HepG2 (cell line): ENCODE measurements at regions not wholly inside any gene's neighbourhood (a gene's known extent, or its start where the extent isn't known, plus 50 kb on each side); places are given as distances from the start of the nearest gene placed in this dataset.

Experiments
- BRCA1 ChIP-seq: sonication (generic); formaldehyde crosslinking; IDR thresholded peaks from 2 replicates; pipeline ENCODE4 v1.4.0; 2020; ENCODE audit warnings: missing genetic modification reagents
- CREB1 ChIP-seq, 2 experiments: fragments of 450-650 bp in 1 of 2; IDR thresholded peaks; 2 replicates each; pipeline ENCODE4 v1.6.1; 2016 to 2017; ENCODE audit warnings: control low read depth in 1 of 2, mild to moderate bottlenecking in 1 of 2, missing compliant biosample characterization in 1 of 2, missing genetic modification characterization in 1 of 2
- FOXM1 ChIP-seq: sonication (generic); formaldehyde crosslinking; IDR thresholded peaks from 2 replicates; pipeline ENCODE4 v1.5.0; 2020; ENCODE audit warnings: missing genetic modification reagents
- JUND ChIP-seq: sonication (generic); formaldehyde crosslinking; IDR thresholded peaks from 2 replicates; pipeline ENCODE4 v1.8.0; 2022; ENCODE audit warnings: mild to moderate bottlenecking, missing genetic modification reagents
- KDM5A ChIP-seq: fragments of 200-600 bp; sonication (generic); IDR thresholded peaks from 2 replicates; pipeline ENCODE4 v1.7.0; 2018; ENCODE audit warnings: antibody characterized with exemption, mild to moderate bottlenecking, low read length, borderline replicate concordance
- POLR2AphosphoS5 ChIP-seq: IDR thresholded peaks from 2 replicates; pipeline ENCODE4 v1.6.1; 2012; ENCODE audit warnings: low read depth, low read length
- ZFP36 ChIP-seq: fragments of 150-350 bp; IDR thresholded peaks from 2 replicates; pipeline ENCODE4 v1.6.1; 2018; ENCODE audit warnings: borderline replicate concordance, low read length, low read depth; ENCODE audit not compliant: partially characterized antibody
- TF ChIP-seq, protein P1 (sequence below): IDR thresholded peaks from 2 replicates; pipeline ENCODE4 v1.6.1; 2012; ENCODE audit warnings: inconsistent platforms
- TF ChIP-seq, protein P2 (sequence below): sonication (generic); formaldehyde crosslinking; IDR thresholded peaks from 2 replicates; pipeline ENCODE4 v1.5.0; 2020; ENCODE audit warnings: mild to moderate bottlenecking, missing genetic modification reagents, moderate library complexity
- TF ChIP-seq, protein P3 (sequence below): sonication (generic); formaldehyde crosslinking; IDR thresholded peaks from 2 replicates; pipeline ENCODE4 v1.8.1; 2023; ENCODE audit warnings: missing genetic modification reagents, inconsistent platforms, borderline replicate concordance
- TF ChIP-seq, protein P4 (sequence below): sonication (generic); formaldehyde crosslinking; IDR thresholded peaks from 2 replicates; pipeline ENCODE4 v1.4.0; 2020; ENCODE audit warnings: mild to moderate bottlenecking, missing genetic modification reagents
- TF ChIP-seq, protein P5 (sequence below), 2 experiments: fragments of 450-650 bp in 1 of 2; sonication (generic) in 1 of 2; formaldehyde crosslinking in 1 of 2; IDR thresholded peaks; 2 replicates each; pipeline versions ENCODE4 v1.6.1 to v1.8.0; 2016 to 2022; ENCODE audit warnings: antibody characterized with exemption in 1 of 2, mild to moderate bottlenecking in 1 of 2, missing genetic modification reagents in 1 of 2
- TF ChIP-seq, protein P6 (sequence below): sonication (generic); formaldehyde crosslinking; IDR thresholded peaks from 2 replicates; pipeline ENCODE4 v1.8.1; 2023; ENCODE audit warnings: mild to moderate bottlenecking, inconsistent platforms, moderate library complexity, missing genetic modification reagents, borderline replicate concordance

DNA sequence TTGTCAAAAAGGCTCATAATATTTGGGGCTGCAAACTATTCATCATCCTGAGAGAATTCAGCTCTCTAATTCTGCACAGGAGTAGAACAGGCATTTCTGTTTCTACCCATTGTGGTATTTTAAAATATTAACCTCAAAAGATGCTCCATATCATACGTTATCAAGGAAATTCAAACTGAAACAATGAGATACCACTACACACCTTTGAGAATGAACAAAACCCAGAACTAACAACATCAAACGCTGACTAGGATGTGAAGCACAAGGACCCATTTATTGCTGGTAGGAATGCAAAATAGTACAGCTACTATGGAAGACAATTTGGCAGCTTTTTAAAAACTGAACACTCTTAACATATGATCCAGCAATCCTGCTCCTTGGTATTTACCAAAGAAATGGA, 171.8 kb downstream of the DUSP6 start:
- TF ChIP-seq, protein P1, sequence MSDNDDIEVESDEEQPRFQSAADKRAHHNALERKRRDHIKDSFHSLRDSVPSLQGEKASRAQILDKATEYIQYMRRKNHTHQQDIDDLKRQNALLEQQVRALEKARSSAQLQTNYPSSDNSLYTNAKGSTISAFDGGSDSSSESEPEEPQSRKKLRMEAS = no peak
- no peak for TF ChIP-seq ZFP36
- TF ChIP-seq, protein P2, sequence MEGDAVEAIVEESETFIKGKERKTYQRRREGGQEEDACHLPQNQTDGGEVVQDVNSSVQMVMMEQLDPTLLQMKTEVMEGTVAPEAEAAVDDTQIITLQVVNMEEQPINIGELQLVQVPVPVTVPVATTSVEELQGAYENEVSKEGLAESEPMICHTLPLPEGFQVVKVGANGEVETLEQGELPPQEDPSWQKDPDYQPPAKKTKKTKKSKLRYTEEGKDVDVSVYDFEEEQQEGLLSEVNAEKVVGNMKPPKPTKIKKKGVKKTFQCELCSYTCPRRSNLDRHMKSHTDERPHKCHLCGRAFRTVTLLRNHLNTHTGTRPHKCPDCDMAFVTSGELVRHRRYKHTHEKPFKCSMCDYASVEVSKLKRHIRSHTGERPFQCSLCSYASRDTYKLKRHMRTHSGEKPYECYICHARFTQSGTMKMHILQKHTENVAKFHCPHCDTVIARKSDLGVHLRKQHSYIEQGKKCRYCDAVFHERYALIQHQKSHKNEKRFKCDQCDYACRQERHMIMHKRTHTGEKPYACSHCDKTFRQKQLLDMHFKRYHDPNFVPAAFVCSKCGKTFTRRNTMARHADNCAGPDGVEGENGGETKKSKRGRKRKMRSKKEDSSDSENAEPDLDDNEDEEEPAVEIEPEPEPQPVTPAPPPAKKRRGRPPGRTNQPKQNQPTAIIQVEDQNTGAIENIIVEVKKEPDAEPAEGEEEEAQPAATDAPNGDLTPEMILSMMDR (CRISPR knock-in tag) = no peak
- TF ChIP-seq, protein P3, sequence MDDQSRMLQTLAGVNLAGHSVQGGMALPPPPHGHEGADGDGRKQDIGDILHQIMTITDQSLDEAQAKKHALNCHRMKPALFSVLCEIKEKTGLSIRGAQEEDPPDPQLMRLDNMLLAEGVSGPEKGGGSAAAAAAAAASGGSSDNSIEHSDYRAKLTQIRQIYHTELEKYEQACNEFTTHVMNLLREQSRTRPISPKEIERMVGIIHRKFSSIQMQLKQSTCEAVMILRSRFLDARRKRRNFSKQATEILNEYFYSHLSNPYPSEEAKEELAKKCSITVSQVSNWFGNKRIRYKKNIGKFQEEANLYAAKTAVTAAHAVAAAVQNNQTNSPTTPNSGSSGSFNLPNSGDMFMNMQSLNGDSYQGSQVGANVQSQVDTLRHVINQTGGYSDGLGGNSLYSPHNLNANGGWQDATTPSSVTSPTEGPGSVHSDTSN (CRISPR knock-in tag) = no peak
- TF ChIP-seq, protein P4, sequence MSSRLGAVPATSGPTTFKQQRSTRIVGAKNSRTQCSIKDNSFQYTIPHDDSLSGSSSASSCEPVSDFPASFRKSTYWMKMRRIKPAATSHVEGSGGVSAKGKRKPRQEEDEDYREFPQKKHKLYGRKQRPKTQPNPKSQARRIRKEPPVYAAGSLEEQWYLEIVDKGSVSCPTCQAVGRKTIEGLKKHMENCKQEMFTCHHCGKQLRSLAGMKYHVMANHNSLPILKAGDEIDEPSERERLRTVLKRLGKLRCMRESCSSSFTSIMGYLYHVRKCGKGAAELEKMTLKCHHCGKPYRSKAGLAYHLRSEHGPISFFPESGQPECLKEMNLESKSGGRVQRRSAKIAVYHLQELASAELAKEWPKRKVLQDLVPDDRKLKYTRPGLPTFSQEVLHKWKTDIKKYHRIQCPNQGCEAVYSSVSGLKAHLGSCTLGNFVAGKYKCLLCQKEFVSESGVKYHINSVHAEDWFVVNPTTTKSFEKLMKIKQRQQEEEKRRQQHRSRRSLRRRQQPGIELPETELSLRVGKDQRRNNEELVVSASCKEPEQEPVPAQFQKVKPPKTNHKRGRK (CRISPR knock-in tag) = no peak
- TF ChIP-seq JUND (CRISPR knock-in tag) = no peak
- TF ChIP-seq CREB1 (IDR thresholded peaks at IDR 0.05) = no peak
- TF ChIP-seq CREB1 (CRISPR knock-in tag; IDR thresholded peaks at IDR 0.05) = no peak
- TF ChIP-seq, protein P5, sequence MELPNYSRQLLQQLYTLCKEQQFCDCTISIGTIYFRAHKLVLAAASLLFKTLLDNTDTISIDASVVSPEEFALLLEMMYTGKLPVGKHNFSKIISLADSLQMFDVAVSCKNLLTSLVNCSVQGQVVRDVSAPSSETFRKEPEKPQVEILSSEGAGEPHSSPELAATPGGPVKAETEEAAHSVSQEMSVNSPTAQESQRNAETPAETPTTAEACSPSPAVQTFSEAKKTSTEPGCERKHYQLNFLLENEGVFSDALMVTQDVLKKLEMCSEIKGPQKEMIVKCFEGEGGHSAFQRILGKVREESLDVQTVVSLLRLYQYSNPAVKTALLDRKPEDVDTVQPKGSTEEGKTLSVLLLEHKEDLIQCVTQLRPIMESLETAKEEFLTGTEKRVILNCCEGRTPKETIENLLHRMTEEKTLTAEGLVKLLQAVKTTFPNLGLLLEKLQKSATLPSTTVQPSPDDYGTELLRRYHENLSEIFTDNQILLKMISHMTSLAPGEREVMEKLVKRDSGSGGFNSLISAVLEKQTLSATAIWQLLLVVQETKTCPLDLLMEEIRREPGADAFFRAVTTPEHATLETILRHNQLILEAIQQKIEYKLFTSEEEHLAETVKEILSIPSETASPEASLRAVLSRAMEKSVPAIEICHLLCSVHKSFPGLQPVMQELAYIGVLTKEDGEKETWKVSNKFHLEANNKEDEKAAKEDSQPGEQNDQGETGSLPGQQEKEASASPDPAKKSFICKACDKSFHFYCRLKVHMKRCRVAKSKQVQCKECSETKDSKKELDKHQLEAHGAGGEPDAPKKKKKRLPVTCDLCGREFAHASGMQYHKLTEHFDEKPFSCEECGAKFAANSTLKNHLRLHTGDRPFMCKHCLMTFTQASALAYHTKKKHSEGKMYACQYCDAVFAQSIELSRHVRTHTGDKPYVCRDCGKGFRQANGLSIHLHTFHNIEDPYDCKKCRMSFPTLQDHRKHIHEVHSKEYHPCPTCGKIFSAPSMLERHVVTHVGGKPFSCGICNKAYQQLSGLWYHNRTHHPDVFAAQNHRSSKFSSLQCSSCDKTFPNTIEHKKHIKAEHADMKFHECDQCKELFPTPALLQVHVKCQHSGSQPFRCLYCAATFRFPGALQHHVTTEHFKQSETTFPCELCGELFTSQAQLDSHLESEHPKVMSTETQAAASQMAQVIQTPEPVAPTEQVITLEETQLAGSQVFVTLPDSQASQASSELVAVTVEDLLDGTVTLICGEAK (IDR thresholded peaks at IDR 0.05) = no peak
- TF ChIP-seq, protein P5 (CRISPR knock-in tag; IDR thresholded peaks at IDR 0.05) = no peak
- TF ChIP-seq POLR2AphosphoS5 = no peak
- no peak for TF ChIP-seq BRCA1 (CRISPR knock-in tag)
- TF ChIP-seq KDM5A = no peak
- no peak for TF ChIP-seq FOXM1 (CRISPR knock-in tag)
- TF ChIP-seq, protein P6, sequence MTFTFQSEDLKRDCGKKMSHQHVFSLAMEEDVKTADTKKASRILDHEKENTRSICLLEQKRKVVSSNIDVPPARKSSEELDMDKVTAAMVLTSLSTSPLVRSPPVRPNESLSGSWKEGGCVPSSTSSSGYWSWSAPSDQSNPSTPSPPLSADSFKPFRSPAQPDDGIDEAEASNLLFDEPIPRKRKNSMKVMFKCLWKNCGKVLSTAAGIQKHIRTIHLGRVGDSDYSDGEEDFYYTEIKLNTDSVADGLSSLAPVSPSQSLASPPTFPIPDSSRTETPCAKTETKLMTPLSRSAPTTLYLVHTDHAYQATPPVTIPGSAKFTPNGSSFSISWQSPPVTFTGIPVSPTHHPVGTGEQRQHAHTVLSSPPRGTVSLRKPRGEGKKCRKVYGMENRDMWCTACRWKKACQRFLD = no peak
